Putamen (tissue), 1 donor: ENCODE measurements at regions not wholly inside any gene's neighbourhood (a gene's known extent, or its start where the extent isn't known, plus 50 kb on each side); places are given as distances from the start of the nearest gene placed in this dataset.
A peak's percentile ranks its signal among the peaks of the same experiment; 100 is the strongest.

Source experiments
- DNase-seq: peaks from one replicate; pipeline ENCODE4 v3.0.0-alpha.2; 2016; ENCODE audit warnings: low spot score

- DNase-seq, result no peak
These were observed 101.4 kb upstream of the MTNR1B start for GRCh38 chr11:92867913-92868619.

GRCh38 chr11:92869716-92870115 is 99.7 kb upstream of the MTNR1B start:
- DNase-seq, result no peak

GRCh38 chr11:92870196-92870832 is 99.1 kb upstream of the MTNR1B start:
- DNase-seq, result no peak

GRCh38 chr11:92873551-92873950 is 95.9 kb upstream of the MTNR1B start:
- no peak for DNase-seq

GRCh38 chr11:92875473-92875872 is 94.0 kb upstream of the MTNR1B start:
- no peak for DNase-seq

GRCh38 chr11:92879086-92879485 is 90.4 kb upstream of the MTNR1B start:
- DNase-seq, result no peak

- no peak for DNase-seq
These were observed 89.1 kb upstream of the MTNR1B start for GRCh38 chr11:92880381-92880780.

GRCh38 chr11:92881940-92882450 is 87.5 kb upstream of the MTNR1B start:
- no peak for DNase-seq

GRCh38 chr11:92882828-92883611 is 86.4 kb upstream of the MTNR1B start:
- no peak for DNase-seq

GRCh38 chr11:92885600-92885999 is 83.9 kb upstream of the MTNR1B start:
- DNase-seq, result no peak

- peak; percentile 59 for DNase-seq
These were observed 83.1 kb upstream of the MTNR1B start for GRCh38 chr11:92886243-92886905.

GRCh38 chr11:92888696-92889095 is 80.8 kb upstream of the MTNR1B start:
- no peak for DNase-seq

GRCh38 chr11:92890846-92891245 is 78.6 kb upstream of the MTNR1B start:
- DNase-seq, result no peak

GRCh38 chr11:92892802-92893684 is 76.4 kb upstream of the MTNR1B start:
- DNase-seq, result peak; percentile 66

GRCh38 chr11:92894197-92894596 is 75.3 kb upstream of the MTNR1B start:
- no peak for DNase-seq

GRCh38 chr11:92897487-92897886 is 72.0 kb upstream of the MTNR1B start:
- no peak for DNase-seq

- DNase-seq, result no peak
These were observed 67.0 kb upstream of the MTNR1B start for GRCh38 chr11:92902417-92902816.

GRCh38 chr11:92907671-92908070 is 61.8 kb upstream of the MTNR1B start:
- no peak for DNase-seq

- no peak for DNase-seq
These were observed 60.2 kb upstream of the MTNR1B start for GRCh38 chr11:92909214-92909613.

- no peak for DNase-seq
These were observed 58.0 kb upstream of the MTNR1B start for GRCh38 chr11:92911478-92911877.

GRCh38 chr11:92915551-92915950 is 53.9 kb upstream of the MTNR1B start:
- DNase-seq, result no peak
